Trophoblast cell (in vitro differentiated cells and primary cell): ENCODE measurements at regions not wholly inside any gene's neighbourhood (a gene's known extent, or its start where the extent isn't known, plus 50 kb on each side); places are given as distances from the start of the nearest gene placed in this dataset.

ENCODE experiments used
- DNase-seq, 2 donors: peaks; one replicate each; pipeline ENCODE4 v3.0.0-alpha.2; 2016
- H2AFZ ChIP-seq: 2 replicates; pipeline ENCODE4 v1.6.1; 2013; ENCODE audit warnings: low read length, moderate library complexity, mild to moderate bottlenecking; ENCODE audit not compliant: insufficient read depth, poor library complexity
- H2AK5ac ChIP-seq: 2 replicates; pipeline ENCODE4 v1.6.1; 2013; ENCODE audit warnings: mild to moderate bottlenecking, low read length
- H2BK120ac ChIP-seq: 2 replicates; pipeline ENCODE4 v1.6.1; 2013; ENCODE audit warnings: low read length, mild to moderate bottlenecking, moderate library complexity; ENCODE audit not compliant: insufficient read depth, poor library complexity
- H2BK12ac ChIP-seq: 2 replicates; pipeline ENCODE4 v1.6.1; 2013; ENCODE audit warnings: mild to moderate bottlenecking, low read length, moderate library complexity
- H2BK5ac ChIP-seq: 2 replicates; pipeline ENCODE4 v1.6.1; 2013; ENCODE audit warnings: low read length, low read depth, moderate library complexity, mild to moderate bottlenecking; ENCODE audit not compliant: poor library complexity
- H3K14ac ChIP-seq: 2 replicates; pipeline ENCODE4 v1.6.1; 2013; ENCODE audit warnings: mild to moderate bottlenecking, low read length
- H3K18ac ChIP-seq: 2 replicates; pipeline ENCODE4 v1.6.1; 2013; ENCODE audit warnings: mild to moderate bottlenecking, low read length
- H3K23ac ChIP-seq: 2 replicates; pipeline ENCODE4 v1.6.1; 2013; ENCODE audit warnings: low read length
- H3K27ac ChIP-seq: 2 replicates; pipeline ENCODE4 v1.5.1; 2013; ENCODE audit warnings: low read depth, mild to moderate bottlenecking, inconsistent platforms, low read length, moderate library complexity
- H3K27me3 ChIP-seq: 2 replicates; pipeline ENCODE4 v1.6.1; 2013; ENCODE audit warnings: inconsistent platforms, mild to moderate bottlenecking, low read length, moderate library complexity; ENCODE audit not compliant: insufficient read depth
- H3K36me3 ChIP-seq, 2 experiments: 1 replicate in 1 of 2; 2 replicates in 1 of 2; pipeline ENCODE4 v1.6.1; 2013; ENCODE audit warnings: low read length in 2 of 2, mild to moderate bottlenecking in 2 of 2, moderate library complexity in 1 of 2; ENCODE audit not compliant: insufficient read depth in 2 of 2, control insufficient read depth in 1 of 2
- H3K4ac ChIP-seq: 2 replicates; pipeline ENCODE4 v1.6.1; 2013; ENCODE audit warnings: low read depth, mild to moderate bottlenecking, low read length, moderate library complexity
- H3K4me1 ChIP-seq, 2 experiments: 1 replicate in 1 of 2; 2 replicates in 1 of 2; pipeline ENCODE4 v1.6.1; 2013; ENCODE audit warnings: low read length in 2 of 2, mild to moderate bottlenecking in 2 of 2, moderate library complexity in 1 of 2; ENCODE audit not compliant: insufficient read depth in 2 of 2, control insufficient read depth in 1 of 2
- H3K4me2 ChIP-seq: 2 replicates; pipeline ENCODE4 v1.6.1; 2013; ENCODE audit warnings: inconsistent platforms, mild to moderate bottlenecking, low read length, moderate library complexity
- H3K4me3 ChIP-seq: 2 replicates; pipeline ENCODE4 v1.5.1; 2013; ENCODE audit warnings: mild to moderate bottlenecking, low read depth, low read length, inconsistent platforms
- H3K79me1 ChIP-seq: one replicate; pipeline ENCODE4 v1.6.1; 2013; ENCODE audit warnings: low read length
- H3K79me2 ChIP-seq: 2 replicates; pipeline ENCODE4 v1.6.1; 2013; ENCODE audit warnings: low read length, mild to moderate bottlenecking; ENCODE audit not compliant: control insufficient read depth, insufficient read depth, poor library complexity
- H3K9ac ChIP-seq: 2 replicates; pipeline ENCODE4 v1.6.1; 2013; ENCODE audit warnings: mild to moderate bottlenecking, low read length
- H3K9me3 ChIP-seq: 2 replicates; pipeline ENCODE4 v1.6.1; 2013; ENCODE audit warnings: low read depth, mild to moderate bottlenecking, control low read depth, inconsistent platforms, low read length; ENCODE audit not compliant: insufficient read depth
- H4K12ac ChIP-seq: 2 replicates; pipeline ENCODE4 v1.6.1; 2013; ENCODE audit warnings: low read depth, mild to moderate bottlenecking, low read length, moderate library complexity
- H4K8ac ChIP-seq: 2 replicates; pipeline ENCODE4 v1.6.1; 2013; ENCODE audit warnings: low read depth, mild to moderate bottlenecking, low read length, moderate library complexity
- H4K91ac ChIP-seq: one replicate; pipeline ENCODE4 v1.6.1; 2013; ENCODE audit warnings: low read depth, mild to moderate bottlenecking, low read length, moderate library complexity
- WGBS: extraction: QIAGEN DNeasy Blood & Tissue Kit; methylation state at CpG from one replicate; pipeline ENCODE4 v1.1.7; 2013; ENCODE audit warnings: missing lambda C conversion rate; ENCODE audit not compliant: insufficient read length, insufficient coverage; ENCODE audit errors: extremely low coverage; 5-methylcytosine and 5-hydroxymethylcytosine counted together

GRCh38 chr2:139605668-139606067 lies 825.5 kb upstream of the NXPH2 start:
- Histone ChIP-seq H3K23ac (no peak overlapping the region), H2BK120ac (no peak overlapping the region), H4K91ac (no peak overlapping the region), H2AFZ (no peak overlapping the region), H3K4me2 (no peak overlapping the region), H3K9me3 (no peaks in the 10 kb centered on the region), H3K18ac (no peak overlapping the region), H3K36me3 (no peaks in the 10 kb centered on the region), H3K27ac (no peak overlapping the region), H3K4ac (no peak overlapping the region), H4K12ac (no peak overlapping the region), H2AK5ac (no peak overlapping the region), H2BK5ac (no peak overlapping the region), H3K79me1 (no peaks in the 10 kb centered on the region), H3K9ac (no peak overlapping the region), H3K14ac (no peak overlapping the region), H3K4me3 (no peak overlapping the region), H3K79me2 (no peaks in the 10 kb centered on the region), H3K27me3 (no peaks in the 10 kb centered on the region), H2BK12ac (no peak overlapping the region), H3K4me1 (no peaks in the 10 kb centered on the region), H4K8ac (no peak overlapping the region)
- no CpG with 5 or more reads among the region's 2 CpGs for WGBS
- no peak for DNase-seq

GRCh38 chr2:139600166-139600565 lies 820.0 kb upstream of the NXPH2 start:
- Histone ChIP-seq H2BK12ac (no peak overlapping the region), H3K18ac (no peak overlapping the region), H3K4me2 (no peak overlapping the region), H4K8ac (no peak overlapping the region), H3K9me3 (no peaks in the 10 kb centered on the region), H3K79me1 (no peaks in the 10 kb centered on the region), H4K91ac (no peak overlapping the region), H2AK5ac (no peak overlapping the region), H3K36me3 (no peaks in the 10 kb centered on the region), H3K23ac (no peak overlapping the region), H4K12ac (no peak overlapping the region), H2BK120ac (no peak overlapping the region), H3K4me1 (no peaks in the 10 kb centered on the region), H2BK5ac (no peak overlapping the region), H3K27ac (no peak overlapping the region), H3K9ac (no peak overlapping the region), H2AFZ (no peak overlapping the region), H3K4me3 (no peak overlapping the region), H3K27me3 (no peaks in the 10 kb centered on the region), H3K14ac (no peak overlapping the region), H3K4ac (no peak overlapping the region), H3K79me2 (no peaks in the 10 kb centered on the region)
- WGBS = no CpG with 5 or more reads among the region's 2 CpGs
- no peak for DNase-seq

- H3K9ac ChIP-seq = no peak overlapping the region
- no peaks in the 10 kb centered on the region for H3K79me2 ChIP-seq
- no peak overlapping the region for H4K91ac ChIP-seq
- H3K27me3 ChIP-seq = no peaks in the 10 kb centered on the region
- no peaks in the 10 kb centered on the region for H3K4me1 ChIP-seq
- no peak overlapping the region for H2BK12ac ChIP-seq
- H3K18ac ChIP-seq = no peak overlapping the region
- H2BK120ac ChIP-seq = no peak overlapping the region
- WGBS = no CpG with 5 or more reads among the region's 1 CpG
- H3K9me3 ChIP-seq = no peaks in the 10 kb centered on the region
- H3K27ac ChIP-seq = no peak overlapping the region
- no peaks in the 10 kb centered on the region for H3K79me1 ChIP-seq
- no peak overlapping the region for H2AK5ac ChIP-seq
- no peak overlapping the region for H3K4me3 ChIP-seq
- H4K12ac ChIP-seq = no peak overlapping the region
- no peak overlapping the region for H3K14ac ChIP-seq
- H2AFZ ChIP-seq = no peak overlapping the region
- H3K4ac ChIP-seq = no peak overlapping the region
- no peaks in the 10 kb centered on the region for H3K36me3 ChIP-seq
- no peak overlapping the region for H2BK5ac ChIP-seq
- no peak overlapping the region for H3K23ac ChIP-seq
- H3K4me2 ChIP-seq = no peak overlapping the region
- DNase-seq = no peak
- H4K8ac ChIP-seq = no peak overlapping the region
Observed at GRCh38 chr2:139585101-139585500, 804.9 kb upstream of the NXPH2 start.

- H4K91ac ChIP-seq = no peak overlapping the region
- no peaks in the 10 kb centered on the region for H3K79me1 ChIP-seq
- H3K9ac ChIP-seq = no peak overlapping the region
- no peak overlapping the region for H4K8ac ChIP-seq
- no CpG with 5 or more reads among the region's 1 CpG for WGBS
- no peaks in the 10 kb centered on the region for H3K9me3 ChIP-seq
- no peak for DNase-seq
- H3K36me3 ChIP-seq = no peaks in the 10 kb centered on the region
- H3K23ac ChIP-seq = no peak overlapping the region
- no peaks in the 10 kb centered on the region for H3K79me2 ChIP-seq
- no peak overlapping the region for H3K27ac ChIP-seq
- no peaks in the 10 kb centered on the region for H3K4me1 ChIP-seq
- H2BK12ac ChIP-seq = no peak overlapping the region
- H3K14ac ChIP-seq = no peak overlapping the region
- H2BK120ac ChIP-seq = no peak overlapping the region
- no peak overlapping the region for H4K12ac ChIP-seq
- no peak overlapping the region for H3K4ac ChIP-seq
- H2AK5ac ChIP-seq = no peak overlapping the region
- H2BK5ac ChIP-seq = no peak overlapping the region
- no peak overlapping the region for H3K4me2 ChIP-seq
- no peak overlapping the region for H3K4me3 ChIP-seq
- no peak overlapping the region for H3K18ac ChIP-seq
- H2AFZ ChIP-seq = no peak overlapping the region
- H3K27me3 ChIP-seq = no peaks in the 10 kb centered on the region
Observed at GRCh38 chr2:139574371-139574770, 794.2 kb upstream of the NXPH2 start.
